RKO (cell line): ENCODE measurements at regions not wholly inside any gene's neighbourhood (a gene's known extent, or its start where the extent isn't known, plus 50 kb on each side); places are given as distances from the start of the nearest gene placed in this dataset.
"Not testable (repeated sequence)": the region's sequence is repeated elsewhere in the genome, so short reads cannot be mapped to it uniquely, and the experiment has no call there.

Experiments used
- DNase-seq: peaks from one replicate; pipeline ENCODE4 v3.0.0-alpha.2; 2016; ENCODE audit warnings: low spot score

DNA sequence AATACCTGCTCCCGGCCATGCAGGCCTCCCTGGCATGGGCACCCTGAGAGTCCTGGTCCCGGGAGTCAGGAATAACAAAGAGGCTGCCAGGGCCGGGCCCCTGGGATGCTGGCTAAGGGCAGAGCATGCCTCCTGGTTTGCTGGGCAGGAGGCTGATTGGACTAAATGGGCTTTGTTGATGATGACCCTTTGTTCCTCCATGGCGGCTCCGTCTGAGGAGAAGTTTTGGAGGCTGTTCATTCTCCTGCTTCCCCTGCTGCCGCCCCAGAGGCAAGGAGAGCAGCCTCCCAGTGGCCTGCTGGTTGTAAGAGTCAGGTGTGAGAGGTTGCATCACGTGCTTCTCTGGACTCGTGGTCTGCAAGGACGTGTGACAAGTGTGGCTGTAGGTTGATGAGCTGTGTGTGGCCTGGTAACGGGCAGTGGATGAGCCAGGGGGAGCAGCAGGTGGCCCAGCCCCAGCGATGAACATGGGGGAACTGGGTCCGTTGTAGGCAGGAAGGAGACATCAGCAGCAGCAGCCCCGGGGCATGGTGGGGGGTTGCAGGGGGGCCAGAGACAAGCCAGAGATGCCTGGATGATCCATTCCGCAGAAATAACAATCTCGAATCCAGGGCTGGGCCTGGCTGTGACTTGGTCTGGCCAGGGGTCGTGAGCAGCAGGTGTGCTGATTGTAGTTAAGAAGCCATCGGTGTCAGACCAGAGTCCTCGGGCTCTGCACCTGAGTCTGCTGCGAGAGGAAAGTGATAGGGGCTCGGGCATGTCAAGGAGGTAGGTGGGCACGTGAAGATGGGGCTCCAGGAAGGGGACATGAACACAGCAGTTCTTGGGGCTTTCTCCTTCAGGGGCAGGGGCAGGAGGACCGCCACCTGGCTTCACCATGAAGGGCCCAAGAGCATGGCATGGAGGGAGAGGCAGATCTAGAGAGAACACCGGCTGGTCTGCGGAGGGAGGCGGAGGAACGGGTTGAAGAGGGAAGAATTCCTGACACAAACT is 101.4 kb downstream of the TNFRSF13B start:
- DNase-seq, result no peak

DNA sequence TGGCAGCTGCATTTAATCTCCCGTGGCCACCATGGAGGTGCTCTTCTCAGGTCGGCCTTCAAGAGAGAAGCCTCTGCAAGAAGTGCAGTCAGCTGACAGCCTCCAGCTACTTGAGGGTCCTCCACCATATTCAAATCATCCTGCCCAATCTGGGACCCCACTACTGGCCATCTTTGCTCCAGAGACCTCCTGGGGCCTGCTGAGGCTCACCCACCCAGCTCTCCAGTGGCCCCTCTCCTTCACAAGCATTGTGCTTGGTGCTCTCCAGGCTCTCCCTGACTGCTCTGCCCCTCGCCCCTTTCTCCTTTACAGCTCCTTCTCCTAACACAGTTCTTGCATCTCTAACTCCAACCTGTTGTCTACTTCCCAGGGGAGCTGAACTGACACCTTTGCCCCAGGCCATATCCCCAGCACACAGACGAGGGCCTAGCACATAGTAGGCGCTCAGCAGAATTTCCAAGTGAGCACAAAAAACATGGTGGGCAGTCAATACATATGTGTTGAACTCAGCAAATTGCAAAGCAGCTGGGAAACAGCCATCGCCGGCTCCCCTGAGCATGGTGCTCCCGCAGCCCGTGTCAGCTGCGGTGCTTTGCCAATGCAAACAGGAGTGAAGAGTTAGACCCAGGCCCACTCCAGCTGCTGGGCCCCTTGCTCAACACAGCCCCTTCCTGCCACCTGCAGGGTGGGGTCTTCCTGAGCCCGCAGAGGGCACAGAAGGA is 102.2 kb downstream of the TNFRSF13B start:
- not testable (repeated sequence) for DNase-seq

- DNase-seq, result not testable (repeated sequence)
These were observed 103.3 kb downstream of the TNFRSF13B start for GRCh38 chr17:16868616-16869015.

- not testable (repeated sequence) for DNase-seq
These were observed 104.4 kb downstream of the TNFRSF13B start for GRCh38 chr17:16867545-16867944.

GRCh38 chr17:16866841-16867240 is 105.1 kb downstream of the TNFRSF13B start:
- DNase-seq, result not testable (repeated sequence)

GRCh38 chr17:16866436-16866835 is 105.5 kb downstream of the TNFRSF13B start:
- no peak for DNase-seq

DNA sequence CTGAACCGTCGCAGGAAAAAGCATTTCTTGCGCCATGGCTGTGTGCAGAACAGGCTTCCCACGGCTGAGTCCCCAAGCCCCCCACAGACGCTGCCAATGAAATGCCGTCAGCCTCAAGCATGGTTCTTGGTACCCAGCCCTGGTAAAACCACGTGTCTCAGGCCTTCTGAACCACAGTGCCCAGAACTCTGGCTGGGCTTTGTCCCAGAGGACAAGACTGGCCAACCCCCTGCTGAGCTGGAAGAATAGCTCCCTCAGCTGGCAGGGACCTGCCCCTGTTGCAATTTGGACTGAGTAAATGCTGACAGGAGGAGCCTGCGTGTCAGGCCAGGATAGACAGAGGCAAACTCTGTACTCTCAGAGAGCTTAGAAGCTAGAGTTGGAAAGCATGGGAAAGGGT is 106.2 kb downstream of the TNFRSF13B start:
- not testable (repeated sequence) for DNase-seq

GRCh38 chr17:16865077-16865613 is 106.8 kb downstream of the TNFRSF13B start:
- DNase-seq, result not testable (repeated sequence)

- not testable (repeated sequence) for DNase-seq
These were observed 107.3 kb downstream of the TNFRSF13B start for GRCh38 chr17:16864462-16865076.

- DNase-seq, result not testable (repeated sequence)
These were observed 110.8 kb downstream of the TNFRSF13B start for GRCh38 chr17:16861152-16861551.

- not testable (repeated sequence) for DNase-seq
These were observed 111.5 kb downstream of the TNFRSF13B start for GRCh38 chr17:16860467-16860866.

GRCh38 chr17:16859515-16859914 is 112.4 kb downstream of the TNFRSF13B start:
- DNase-seq, result not testable (repeated sequence)

DNA sequence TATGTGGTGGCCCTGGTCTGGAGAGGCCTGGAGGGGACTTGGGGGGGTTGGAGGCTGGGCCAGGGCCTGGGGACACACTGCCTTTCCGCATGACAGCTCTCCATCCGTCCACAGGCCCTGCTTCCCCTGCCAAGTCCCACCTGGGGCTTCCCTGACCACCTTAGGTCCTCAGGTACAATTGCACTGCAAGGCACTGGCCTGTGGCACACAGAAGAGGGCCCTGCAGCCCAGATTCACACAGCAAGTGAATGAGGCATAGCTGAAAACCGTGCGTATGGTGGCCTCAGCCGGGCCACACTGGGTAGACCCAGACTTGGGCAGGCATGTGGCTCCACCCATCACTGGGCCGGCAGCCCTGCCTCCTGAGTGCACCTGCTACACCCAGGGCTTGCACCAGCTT is 114.2 kb downstream of the TNFRSF13B start:
- not testable (repeated sequence) for DNase-seq

GRCh38 chr17:16856846-16857245 is 115.1 kb downstream of the TNFRSF13B start:
- DNase-seq, result not testable (repeated sequence)

- DNase-seq, result not testable (repeated sequence)
These were observed 115.7 kb downstream of the TNFRSF13B start for GRCh38 chr17:16856171-16856570.

GRCh38 chr17:16854636-16855035 is 117.3 kb downstream of the TNFRSF13B start:
- not testable (repeated sequence) for DNase-seq

- no peak for DNase-seq
These were observed 118.1 kb downstream of the TNFRSF13B start for GRCh38 chr17:16853661-16854320.

- not testable (repeated sequence) for DNase-seq
These were observed 122.1 kb downstream of the TNFRSF13B start for GRCh38 chr17:16849861-16850260.

- DNase-seq, result not testable (repeated sequence)
These were observed 122.9 kb downstream of the TNFRSF13B start for GRCh38 chr17:16848997-16849396.

- DNase-seq, result not testable (repeated sequence)
These were observed 126.8 kb downstream of the TNFRSF13B start for GRCh38 chr17:16845098-16845497.

DNA sequence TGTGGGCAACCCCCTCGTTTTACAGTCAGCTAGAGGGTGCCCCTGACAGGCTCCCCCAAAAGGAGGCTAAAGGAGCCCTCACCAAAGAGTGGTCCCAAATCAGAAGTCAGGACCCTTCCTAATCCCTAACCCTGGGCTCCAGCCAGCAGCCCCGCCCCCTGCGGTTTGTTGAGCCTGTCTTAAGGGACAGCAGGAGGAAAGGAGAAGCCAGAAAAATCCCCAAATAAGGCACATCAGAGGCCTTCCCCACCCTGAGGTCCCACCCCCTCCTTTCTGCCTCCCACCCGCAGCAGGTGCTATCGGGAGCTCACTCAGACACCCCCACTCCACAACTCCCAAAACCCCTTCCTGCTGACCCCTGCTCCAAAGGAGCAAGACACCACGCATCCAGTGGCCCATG is 127.2 kb downstream of the TNFRSF13B start:
- DNase-seq, result not testable (repeated sequence)
